Liver (tissue), 8 donors: ENCODE measurements at regions not wholly inside any gene's neighbourhood (a gene's known extent, or its start where the extent isn't known, plus 50 kb on each side); places are given as distances from the start of the nearest gene placed in this dataset.

Experiments used
- DNase-seq: peaks from one replicate; pipeline ENCODE4 v3.0.0-alpha.2; 2017; ENCODE audit warnings: low spot score
- H3K27ac ChIP-seq, 2 donors: one replicate each; pipeline ENCODE4 v1.7.0; 2013; ENCODE audit warnings: inconsistent platforms in 2 of 2, low read length in 2 of 2, control low read depth in 1 of 2, low read depth in 1 of 2, mild to moderate bottlenecking in 1 of 2
- H3K27me3 ChIP-seq, 4 donors: one replicate each; pipeline versions ENCODE4 v1.6.1 to v1.7.0; 2013; ENCODE audit warnings: low read length in 3 of 4, inconsistent platforms in 1 of 4, mild to moderate bottlenecking in 1 of 4, moderate library complexity in 1 of 4; ENCODE audit not compliant: control insufficient read depth in 4 of 4, insufficient read depth in 4 of 4
- H3K36me3 ChIP-seq, 4 donors: one replicate each; pipeline versions ENCODE4 v1.6.1 to v1.7.0; 2013; ENCODE audit warnings: low read length in 3 of 4, mild to moderate bottlenecking in 3 of 4, low read depth in 1 of 4, moderate library complexity in 1 of 4; ENCODE audit not compliant: control insufficient read depth in 4 of 4, insufficient read depth in 3 of 4
- H3K4me1 ChIP-seq, 4 donors: one replicate each; pipeline versions ENCODE4 v1.6.1 to v1.7.0; 2013; ENCODE audit warnings: low read length in 3 of 4, mild to moderate bottlenecking in 3 of 4, moderate library complexity in 1 of 4; ENCODE audit not compliant: control insufficient read depth in 4 of 4, insufficient read depth in 4 of 4
- H3K4me3 ChIP-seq, 3 donors: one replicate each; pipeline versions ENCODE4 v1.6.1 to v1.7.0; 2013; ENCODE audit warnings: low read length in 3 of 3, control low read depth in 1 of 3, low read depth in 1 of 3, mild to moderate bottlenecking in 1 of 3
- H3K9ac ChIP-seq, 2 donors: one replicate each; pipeline ENCODE4 v1.7.0; 2013; ENCODE audit warnings: low read length in 2 of 2, mild to moderate bottlenecking in 2 of 2, moderate library complexity in 2 of 2, control low read depth in 1 of 2, low read depth in 1 of 2
- H3K9me3 ChIP-seq, 4 donors: one replicate each; pipeline versions ENCODE4 v1.6.1 to v1.7.0; 2013; ENCODE audit warnings: low read length in 3 of 4; ENCODE audit not compliant: control insufficient read depth in 4 of 4
- ATF3 ChIP-seq: IDR thresholded peaks from 2 replicates; pipeline ENCODE4 v1.6.1; 2016; ENCODE audit warnings: antibody characterized with exemption
- EGR1 ChIP-seq, 2 donors: IDR thresholded peaks; 2 replicates each; pipeline ENCODE4 v1.6.1; 2016 to 2018; ENCODE audit warnings: antibody characterized with exemption in 2 of 2, low read depth in 2 of 2
- FOXA1 ChIP-seq: IDR thresholded peaks from 2 replicates; pipeline ENCODE4 v1.6.1; 2016; ENCODE audit warnings: antibody characterized with exemption
- FOXA2 ChIP-seq: IDR thresholded peaks from 2 replicates; pipeline ENCODE4 v1.6.1; 2016; ENCODE audit warnings: antibody characterized with exemption
- GABPA ChIP-seq, 2 donors: IDR thresholded peaks in 1 of 2; conservative IDR thresholded peaks in 1 of 2; 2 replicates each; pipeline ENCODE4 v1.6.1; 2016; ENCODE audit warnings: antibody characterized with exemption in 2 of 2, mild to moderate bottlenecking in 1 of 2, moderate library complexity in 1 of 2
- HNF4A ChIP-seq, 2 donors: conservative IDR thresholded peaks; 2 replicates each; pipeline ENCODE4 v1.6.1; 2016; ENCODE audit warnings: antibody characterized with exemption in 2 of 2, mild to moderate bottlenecking in 2 of 2
- HNF4G ChIP-seq: IDR thresholded peaks from 2 replicates; pipeline ENCODE4 v1.6.1; 2016; ENCODE audit warnings: antibody characterized with exemption
- JUND ChIP-seq, 2 donors: IDR thresholded peaks; 2 replicates each; pipeline ENCODE4 v1.6.1; 2016; ENCODE audit warnings: antibody characterized with exemption in 2 of 2
- MAX ChIP-seq: IDR thresholded peaks from 2 replicates; pipeline ENCODE4 v1.6.1; 2016; ENCODE audit warnings: antibody characterized with exemption
- NR2F2 ChIP-seq: IDR thresholded peaks from 2 replicates; pipeline ENCODE4 v1.6.1; 2016; ENCODE audit warnings: antibody characterized with exemption
- RXRA ChIP-seq, 2 donors: IDR thresholded peaks; 2 replicates each; pipeline ENCODE4 v1.6.1; 2017 to 2018; ENCODE audit warnings: antibody characterized with exemption in 2 of 2, mild to moderate bottlenecking in 1 of 2
- SP1 ChIP-seq: IDR thresholded peaks from 2 replicates; pipeline ENCODE4 v1.6.1; 2018; ENCODE audit warnings: antibody characterized with exemption, mild to moderate bottlenecking
- TAF1 ChIP-seq: conservative IDR thresholded peaks from 2 replicates; pipeline ENCODE4 v1.6.1; 2016; ENCODE audit warnings: antibody characterized with exemption, mild to moderate bottlenecking
- YY1 ChIP-seq: IDR thresholded peaks from 2 replicates; pipeline ENCODE4 v1.6.1; 2016; ENCODE audit warnings: antibody characterized with exemption, mild to moderate bottlenecking
- ZBTB33 ChIP-seq: IDR thresholded peaks from 2 replicates; pipeline ENCODE4 v1.6.1; 2016; ENCODE audit warnings: antibody characterized with exemption
- WGBS: extraction: QIAGEN DNeasy Blood & Tissue Kit; methylation state at CpG from one replicate; pipeline ENCODE4 v1.1.7; 2013; 5-methylcytosine and 5-hydroxymethylcytosine counted together
- TF ChIP-seq, protein P1 (sequence below): fragments of 150-350 bp; IDR thresholded peaks from 2 replicates; pipeline ENCODE4 v1.5.1; 2017; ENCODE audit warnings: improper control_type of control experiment, low read depth, low read length; ENCODE audit not compliant: missing input control
- donor health status: healthy.
- donor health status: healthy.
- donor health status: healthy.
- donor health status: healthy.
- donor health status: healthy.

GRCh38 chr10:65778753-65779152 lies 1147.1 kb upstream of the LRRTM3 start:
- 96% methylated on average over 6 of the region's 6 CpGs for WGBS
- no peaks in the 10 kb centered on the region for H3K4me1 ChIP-seq
- H3K9ac ChIP-seq = no peak overlapping the region

DNA sequence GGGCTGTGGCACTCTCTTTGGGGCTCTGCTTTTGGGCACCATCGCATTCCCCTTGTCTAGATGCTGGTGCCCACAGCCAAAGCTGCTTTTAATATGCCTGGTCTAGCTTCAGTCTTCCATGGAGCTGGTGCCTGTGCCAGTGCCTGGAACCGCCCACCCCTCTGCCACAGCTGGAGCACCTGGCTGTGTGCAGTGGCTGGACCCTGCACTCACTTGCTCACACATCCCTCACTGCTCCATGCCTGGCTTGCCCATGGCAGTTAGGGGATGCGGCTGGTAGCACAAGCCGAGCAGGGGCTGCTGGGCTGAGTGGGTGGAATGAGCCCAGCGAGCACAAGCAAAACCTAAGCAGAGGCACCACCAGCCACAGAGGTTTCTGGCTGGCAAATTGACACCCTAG lies 1145.9 kb upstream of the LRRTM3 start:
- Histone ChIP-seq H3K4me1 (no peaks in the 10 kb centered on the region), H3K4me3 (no peak overlapping the region), H3K36me3 (no peaks in the 10 kb centered on the region), H3K9ac (no peak overlapping the region), H3K27me3 (no peaks in the 10 kb centered on the region), H3K27ac (no peak overlapping the region), H3K9me3 (no peaks in the 10 kb centered on the region)
- DNase-seq = no peak
- no peak for TF ChIP-seq GABPA (IDR thresholded peaks at IDR 0.05 in 1 of 2, conservative IDR thresholded peaks at IDR 0.05 in 1 of 2)
- TF ChIP-seq FOXA1 = no peak
- TF ChIP-seq YY1 = no peak
- no peak for TF ChIP-seq HNF4G
- no peak for TF ChIP-seq EGR1 (IDR thresholded peaks at IDR 0.05; ENCODE audit: low read depth in 2 of 2)
- TF ChIP-seq TAF1 = no peak
- no peak for TF ChIP-seq JUND (IDR thresholded peaks at IDR 0.05)
- no peak for TF ChIP-seq MAX
- TF ChIP-seq NR2F2 = no peak
- no peak for TF ChIP-seq ATF3
- TF ChIP-seq SP1 = no peak
- TF ChIP-seq HNF4A (conservative IDR thresholded peaks at IDR 0.05) = no peak
- WGBS = 96% methylated on average over 5 of the region's 5 CpGs

More at GRCh38 chr10:65778753-65779152, 1147.1 kb upstream of the LRRTM3 start:
- no peaks in the 10 kb centered on the region for H3K36me3 ChIP-seq
- H3K27ac ChIP-seq = no peak overlapping the region
- no peaks in the 10 kb centered on the region for H3K27me3 ChIP-seq
- no peak overlapping the region for H3K4me3 ChIP-seq
- H3K9me3 ChIP-seq = no peaks in the 10 kb centered on the region
- TF ChIP-seq JUND (IDR thresholded peaks at IDR 0.05) (no peak), YY1 (no peak), GABPA (IDR thresholded peaks at IDR 0.05 in 1 of 2, conservative IDR thresholded peaks at IDR 0.05 in 1 of 2) (no peak), NR2F2 (no peak), ZBTB33 (no peak)
- TF ChIP-seq, protein P1, sequence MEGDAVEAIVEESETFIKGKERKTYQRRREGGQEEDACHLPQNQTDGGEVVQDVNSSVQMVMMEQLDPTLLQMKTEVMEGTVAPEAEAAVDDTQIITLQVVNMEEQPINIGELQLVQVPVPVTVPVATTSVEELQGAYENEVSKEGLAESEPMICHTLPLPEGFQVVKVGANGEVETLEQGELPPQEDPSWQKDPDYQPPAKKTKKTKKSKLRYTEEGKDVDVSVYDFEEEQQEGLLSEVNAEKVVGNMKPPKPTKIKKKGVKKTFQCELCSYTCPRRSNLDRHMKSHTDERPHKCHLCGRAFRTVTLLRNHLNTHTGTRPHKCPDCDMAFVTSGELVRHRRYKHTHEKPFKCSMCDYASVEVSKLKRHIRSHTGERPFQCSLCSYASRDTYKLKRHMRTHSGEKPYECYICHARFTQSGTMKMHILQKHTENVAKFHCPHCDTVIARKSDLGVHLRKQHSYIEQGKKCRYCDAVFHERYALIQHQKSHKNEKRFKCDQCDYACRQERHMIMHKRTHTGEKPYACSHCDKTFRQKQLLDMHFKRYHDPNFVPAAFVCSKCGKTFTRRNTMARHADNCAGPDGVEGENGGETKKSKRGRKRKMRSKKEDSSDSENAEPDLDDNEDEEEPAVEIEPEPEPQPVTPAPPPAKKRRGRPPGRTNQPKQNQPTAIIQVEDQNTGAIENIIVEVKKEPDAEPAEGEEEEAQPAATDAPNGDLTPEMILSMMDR = no peak
- DNase-seq = no peak

GRCh38 chr10:65786279-65786678 lies 1139.6 kb upstream of the LRRTM3 start:
- Histone ChIP-seq H3K27me3 (no peaks in the 10 kb centered on the region), H3K27ac (no peak overlapping the region), H3K4me3 (no peak overlapping the region), H3K4me1 (no peaks in the 10 kb centered on the region), H3K9me3 (no peaks in the 10 kb centered on the region), H3K9ac (no peak overlapping the region), H3K36me3 (no peaks in the 10 kb centered on the region)
- WGBS = 98% methylated on average over 2 of the region's 2 CpGs
- TF ChIP-seq FOXA1 (no peak), HNF4G (no peak), FOXA2 (no peak), HNF4A (conservative IDR thresholded peaks at IDR 0.05) (no peak), RXRA (IDR thresholded peaks at IDR 0.05) (no peak), EGR1 (IDR thresholded peaks at IDR 0.05; ENCODE audit: low read depth in 2 of 2) (no peak), ATF3 (no peak)
- TF ChIP-seq, protein P1 = no peak
- no peak for DNase-seq
